OCI-LY7 (cell line): ENCODE measurements at regions not wholly inside any gene's neighbourhood (a gene's known extent, or its start where the extent isn't known, plus 50 kb on each side); places are given as distances from the start of the nearest gene placed in this dataset.

Experiments used
- BruUV-seq: library from RNA; stranded (reverse); fragments of 400-500 nt; replicated peaks from 2 replicates; lab custom pipeline; 2021; lab: Mats Ljungman, UMichigan
- CTCF ChIA-PET: fragments of 300-600 bp; sonication (Branson Sonifier 250); formaldehyde crosslinking; loops from one replicate; lab custom pipeline; 2022; ENCODE audit warnings: antibody characterized with exemption; ENCODE audit not compliant: unreplicated experiment; lab: Charles Lee
- POLR2A ChIA-PET: fragments of 300-600 bp; sonication (Branson Sonifier 250); formaldehyde crosslinking; loops from one replicate; lab custom pipeline; 2022; ENCODE audit warnings: antibody characterized with exemption; lab: Charles Lee
- DNase-seq: peaks from one replicate; pipeline ENCODE4 v3.0.0-alpha.2; 2015; ENCODE audit warnings: low spot score
- H2AFZ ChIP-seq: fragments of 200-600 bp; sonication (generic), shearing (Covaris generic); 2 replicates; pipeline ENCODE4 v1.6.1; 2014; ENCODE audit warnings: mild to moderate bottlenecking, antibody characterized with exemption, low read length, moderate library complexity
- H3K27ac ChIP-seq: fragments of 200-600 bp; sonication (generic); 2 replicates; pipeline ENCODE4 v1.5.1; 2014; ENCODE audit warnings: mixed run types, low read depth, mild to moderate bottlenecking, moderate library complexity, low read length, inconsistent platforms; ENCODE audit not compliant: poor library complexity, severe bottlenecking
- H3K36me3 ChIP-seq: fragments of 200-600 bp; sonication (generic); 2 replicates; pipeline ENCODE4 v1.6.1; 2014; ENCODE audit warnings: mild to moderate bottlenecking, antibody characterized with exemption, low read length, moderate library complexity, mixed read lengths; ENCODE audit not compliant: insufficient read depth
- H3K4me1 ChIP-seq: fragments of 200-600 bp; sonication (generic); 2 replicates; pipeline ENCODE4 v1.5.1; 2014; ENCODE audit warnings: mild to moderate bottlenecking, low read length; ENCODE audit not compliant: insufficient read depth, poor library complexity, severe bottlenecking
- H3K4me2 ChIP-seq: fragments of 200-600 bp; sonication (generic); 2 replicates; pipeline ENCODE4 v1.6.1; 2014; ENCODE audit warnings: mild to moderate bottlenecking, low read length
- H3K4me3 ChIP-seq: fragments of 200-600 bp; sonication (generic); 2 replicates; pipeline ENCODE4 v1.5.1; 2014; ENCODE audit warnings: mild to moderate bottlenecking, low read depth, low read length; ENCODE audit not compliant: poor library complexity, severe bottlenecking
- H3K79me2 ChIP-seq: fragments of 200-600 bp; sonication (generic); 2 replicates; pipeline ENCODE4 v1.6.1; 2016; ENCODE audit warnings: low read depth, mild to moderate bottlenecking, low read length, moderate library complexity, mixed read lengths; ENCODE audit not compliant: insufficient read depth
- H3K9me2 ChIP-seq: fragments of 200-600 bp; sonication (generic); 2 replicates; pipeline ENCODE4 v1.6.1; 2016; ENCODE audit warnings: mild to moderate bottlenecking, low read length, mixed read lengths; ENCODE audit not compliant: insufficient read depth
- H3K9me3 ChIP-seq: fragments of 200-600 bp; sonication (generic); 2 replicates; pipeline ENCODE4 v1.6.1; 2014; ENCODE audit warnings: mild to moderate bottlenecking, mixed run types, low read length, mixed read lengths
- H4K20me1 ChIP-seq: fragments of 200-600 bp; sonication (generic); 2 replicates; pipeline ENCODE4 v1.6.1; 2014; ENCODE audit warnings: mild to moderate bottlenecking, antibody characterized with exemption, low read length, moderate library complexity, mixed read lengths; ENCODE audit not compliant: insufficient read depth
- EZH2phosphoT487 ChIP-seq: fragments of 200-600 bp; sonication (generic); IDR thresholded peaks from 2 replicates; pipeline ENCODE4 v1.6.1; 2018; ENCODE audit warnings: low read depth, borderline replicate concordance, mild to moderate bottlenecking, mixed run types, antibody characterized with exemption, low read length, moderate library complexity, mixed read lengths
- intact Hi-C: fragments of 100-400 bp; cut with micrococcal nuclease; formaldehyde crosslinking; loops from one replicate; pipeline ENCODE4 v1.10.0; 2022; ENCODE audit not compliant: unreplicated experiment
- TF ChIP-seq, protein P1 (sequence below): fragments of 200-600 bp; sonication (generic); conservative IDR thresholded peaks from 2 replicates; pipeline ENCODE4 v1.5.1; 2014; ENCODE audit warnings: mild to moderate bottlenecking, antibody characterized with exemption, low read length, moderate library complexity, mixed read lengths

DNA sequence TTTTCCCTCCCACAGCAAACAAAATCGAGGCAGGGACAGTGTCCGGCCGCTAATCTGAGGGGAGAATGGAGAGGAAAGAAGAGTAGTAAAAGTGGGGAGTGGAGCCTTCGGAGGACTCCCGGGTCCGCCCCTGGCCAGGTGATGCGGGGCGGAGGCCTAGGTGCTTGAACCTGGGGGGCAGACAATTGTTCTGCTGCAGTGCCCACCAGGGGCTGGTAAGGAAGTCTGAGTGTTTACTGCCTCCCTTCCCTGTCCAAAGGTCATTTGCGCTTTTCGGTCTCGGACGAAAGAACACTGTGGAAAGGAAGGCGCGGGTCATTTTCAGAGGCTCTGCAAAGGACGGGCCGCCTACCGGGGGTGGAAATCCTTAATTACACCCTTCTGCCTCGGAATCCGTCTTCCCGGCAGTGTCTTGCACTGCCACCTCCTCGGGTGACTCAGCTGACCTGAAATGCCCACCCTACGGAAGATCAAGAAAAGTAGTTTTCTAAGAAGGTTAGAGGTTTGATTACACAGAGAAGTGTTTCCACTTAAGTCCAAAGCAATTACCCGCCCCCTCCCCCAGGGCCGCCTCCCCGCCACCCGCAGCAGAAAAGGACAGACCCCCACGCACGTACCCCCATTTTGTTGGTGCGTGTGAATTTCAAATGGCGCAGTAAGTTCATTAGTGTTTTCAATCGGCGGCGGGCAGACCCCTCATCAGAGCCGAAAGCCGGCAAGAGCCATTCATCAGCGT lies 99.9 kb upstream of the TENM3 start:
- no peaks in the 10 kb centered on the region for H3K9me2 ChIP-seq
- H3K9me3 ChIP-seq, result no peaks in the 10 kb centered on the region
- H2AFZ ChIP-seq, result no peak overlapping the region
- no peaks in the 10 kb centered on the region for H3K79me2 ChIP-seq
- no peaks in the 10 kb centered on the region for H3K4me1 ChIP-seq
- CTCF ChIA-PET, result no interaction called here
- H4K20me1 ChIP-seq, result no peaks in the 10 kb centered on the region
- no TSS peak for BruUV-seq
- no peak overlapping the region for H3K4me2 ChIP-seq
- H3K27ac ChIP-seq, result no peak overlapping the region
- no peaks in the 10 kb centered on the region for H3K36me3 ChIP-seq
- no peak for DNase-seq
- POLR2A ChIA-PET, result no interaction called here
- intact Hi-C loops, result no loop called here
- no peak overlapping the region for H3K4me3 ChIP-seq
- TF ChIP-seq, protein P1, sequence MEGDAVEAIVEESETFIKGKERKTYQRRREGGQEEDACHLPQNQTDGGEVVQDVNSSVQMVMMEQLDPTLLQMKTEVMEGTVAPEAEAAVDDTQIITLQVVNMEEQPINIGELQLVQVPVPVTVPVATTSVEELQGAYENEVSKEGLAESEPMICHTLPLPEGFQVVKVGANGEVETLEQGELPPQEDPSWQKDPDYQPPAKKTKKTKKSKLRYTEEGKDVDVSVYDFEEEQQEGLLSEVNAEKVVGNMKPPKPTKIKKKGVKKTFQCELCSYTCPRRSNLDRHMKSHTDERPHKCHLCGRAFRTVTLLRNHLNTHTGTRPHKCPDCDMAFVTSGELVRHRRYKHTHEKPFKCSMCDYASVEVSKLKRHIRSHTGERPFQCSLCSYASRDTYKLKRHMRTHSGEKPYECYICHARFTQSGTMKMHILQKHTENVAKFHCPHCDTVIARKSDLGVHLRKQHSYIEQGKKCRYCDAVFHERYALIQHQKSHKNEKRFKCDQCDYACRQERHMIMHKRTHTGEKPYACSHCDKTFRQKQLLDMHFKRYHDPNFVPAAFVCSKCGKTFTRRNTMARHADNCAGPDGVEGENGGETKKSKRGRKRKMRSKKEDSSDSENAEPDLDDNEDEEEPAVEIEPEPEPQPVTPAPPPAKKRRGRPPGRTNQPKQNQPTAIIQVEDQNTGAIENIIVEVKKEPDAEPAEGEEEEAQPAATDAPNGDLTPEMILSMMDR, result no peak
- TF ChIP-seq EZH2phosphoT487, result no peak

GRCh38 chr4:182143822-182144625 lies 99.2 kb upstream of the TENM3 start:
- no peaks in the 10 kb centered on the region for H3K9me2 ChIP-seq
- no peaks in the 10 kb centered on the region for H3K79me2 ChIP-seq
- no peak overlapping the region for H3K27ac ChIP-seq
- H3K9me3 ChIP-seq, result no peaks in the 10 kb centered on the region
- no peak for DNase-seq
- intact Hi-C loops, result no loop called here
- no peak overlapping the region for H2AFZ ChIP-seq
- no peaks in the 10 kb centered on the region for H3K36me3 ChIP-seq
- H3K4me2 ChIP-seq, result no peak overlapping the region
- H3K4me1 ChIP-seq, result no peaks in the 10 kb centered on the region
- no peaks in the 10 kb centered on the region for H4K20me1 ChIP-seq
- no peak overlapping the region for H3K4me3 ChIP-seq
- no TSS peak for BruUV-seq
- POLR2A ChIA-PET, result no interaction called here
- CTCF ChIA-PET, result no interaction called here
- TF ChIP-seq EZH2phosphoT487, result no peak
- TF ChIP-seq, protein P1, result no peak
